ENCODE measurements at regions not wholly inside any gene's neighbourhood (a gene's known extent, or its start where the extent isn't known, plus 50 kb on each side); places are given as distances from the start of the nearest gene placed in this dataset.

DNA sequence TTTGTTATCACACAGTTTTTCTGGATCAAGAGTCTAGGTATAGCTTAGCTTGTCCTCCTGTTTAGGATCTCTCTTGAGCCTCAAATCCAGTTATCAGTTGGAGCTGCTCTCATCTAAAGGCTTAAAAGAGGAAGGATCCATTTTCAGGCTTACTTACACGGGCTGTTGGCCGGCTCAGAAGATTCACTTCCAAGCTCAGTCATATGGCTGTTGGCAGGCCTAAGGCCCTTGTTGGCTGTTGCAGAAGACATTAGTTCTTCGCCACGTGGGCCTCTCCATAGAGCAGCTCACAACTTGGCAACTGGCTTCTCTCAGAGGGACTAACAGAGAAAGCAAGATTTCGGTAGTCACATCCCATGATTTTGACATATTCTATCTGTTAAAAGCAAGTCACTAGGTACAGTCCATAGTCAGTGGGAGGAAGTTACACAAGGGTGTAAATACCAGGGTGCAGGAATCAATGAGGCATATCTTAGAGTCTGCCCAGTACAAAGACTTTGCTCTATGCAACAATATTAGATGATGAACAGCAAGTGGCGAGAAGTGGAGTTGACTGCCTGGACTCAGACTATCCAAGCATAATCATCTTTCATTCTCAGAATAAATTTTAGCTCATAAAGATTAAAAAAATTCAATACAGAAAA, 280.1 kb upstream of the MBL2 start:
- TF ChIP-seq, protein P1, sequence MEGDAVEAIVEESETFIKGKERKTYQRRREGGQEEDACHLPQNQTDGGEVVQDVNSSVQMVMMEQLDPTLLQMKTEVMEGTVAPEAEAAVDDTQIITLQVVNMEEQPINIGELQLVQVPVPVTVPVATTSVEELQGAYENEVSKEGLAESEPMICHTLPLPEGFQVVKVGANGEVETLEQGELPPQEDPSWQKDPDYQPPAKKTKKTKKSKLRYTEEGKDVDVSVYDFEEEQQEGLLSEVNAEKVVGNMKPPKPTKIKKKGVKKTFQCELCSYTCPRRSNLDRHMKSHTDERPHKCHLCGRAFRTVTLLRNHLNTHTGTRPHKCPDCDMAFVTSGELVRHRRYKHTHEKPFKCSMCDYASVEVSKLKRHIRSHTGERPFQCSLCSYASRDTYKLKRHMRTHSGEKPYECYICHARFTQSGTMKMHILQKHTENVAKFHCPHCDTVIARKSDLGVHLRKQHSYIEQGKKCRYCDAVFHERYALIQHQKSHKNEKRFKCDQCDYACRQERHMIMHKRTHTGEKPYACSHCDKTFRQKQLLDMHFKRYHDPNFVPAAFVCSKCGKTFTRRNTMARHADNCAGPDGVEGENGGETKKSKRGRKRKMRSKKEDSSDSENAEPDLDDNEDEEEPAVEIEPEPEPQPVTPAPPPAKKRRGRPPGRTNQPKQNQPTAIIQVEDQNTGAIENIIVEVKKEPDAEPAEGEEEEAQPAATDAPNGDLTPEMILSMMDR (IDR thresholded peaks at IDR 0.05 in 8 of 11, conservative IDR thresholded peaks at IDR 0.05 in 3 of 11), result no peak
- no peak for TF ChIP-seq POLR2A (IDR thresholded peaks at IDR 0.05)
- TF ChIP-seq POLR2AphosphoS5 (IDR thresholded peaks at IDR 0.05), result no peak
